ENCODE measurements at regions not wholly inside any gene's neighbourhood (a gene's known extent, or its start where the extent isn't known, plus 50 kb on each side); places are given as distances from the start of the nearest gene placed in this dataset.
"Not testable (repeated sequence)": the region's sequence is repeated elsewhere in the genome, so short reads cannot be mapped to it uniquely, and the experiment has no call there.

- DNase-seq: no peak
These were observed 161.3 kb downstream of the RTL9 start for GRCh38 chrX:110519906-110520452.

DNA sequence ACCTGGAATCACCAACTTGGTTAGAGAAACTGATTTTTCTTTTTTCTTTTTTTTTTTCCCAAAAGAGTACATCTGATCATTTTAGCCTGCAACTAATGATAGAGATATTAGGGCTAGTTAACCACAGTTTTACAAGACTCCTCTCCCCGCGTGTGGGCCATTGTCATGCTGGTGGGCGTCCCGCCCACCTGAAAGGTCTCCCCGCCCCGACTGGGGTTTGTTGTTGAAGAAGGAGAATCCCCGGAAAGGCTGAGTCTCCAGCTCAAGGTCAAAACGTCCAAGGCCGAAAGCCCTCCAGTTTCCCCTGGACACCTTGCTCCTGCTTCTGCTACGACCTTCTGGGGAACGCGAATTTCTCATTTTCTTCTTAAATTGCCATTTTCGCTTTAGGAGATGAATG is 162.0 kb downstream of the RTL9 start:
- not testable (repeated sequence) for DNase-seq

DNA sequence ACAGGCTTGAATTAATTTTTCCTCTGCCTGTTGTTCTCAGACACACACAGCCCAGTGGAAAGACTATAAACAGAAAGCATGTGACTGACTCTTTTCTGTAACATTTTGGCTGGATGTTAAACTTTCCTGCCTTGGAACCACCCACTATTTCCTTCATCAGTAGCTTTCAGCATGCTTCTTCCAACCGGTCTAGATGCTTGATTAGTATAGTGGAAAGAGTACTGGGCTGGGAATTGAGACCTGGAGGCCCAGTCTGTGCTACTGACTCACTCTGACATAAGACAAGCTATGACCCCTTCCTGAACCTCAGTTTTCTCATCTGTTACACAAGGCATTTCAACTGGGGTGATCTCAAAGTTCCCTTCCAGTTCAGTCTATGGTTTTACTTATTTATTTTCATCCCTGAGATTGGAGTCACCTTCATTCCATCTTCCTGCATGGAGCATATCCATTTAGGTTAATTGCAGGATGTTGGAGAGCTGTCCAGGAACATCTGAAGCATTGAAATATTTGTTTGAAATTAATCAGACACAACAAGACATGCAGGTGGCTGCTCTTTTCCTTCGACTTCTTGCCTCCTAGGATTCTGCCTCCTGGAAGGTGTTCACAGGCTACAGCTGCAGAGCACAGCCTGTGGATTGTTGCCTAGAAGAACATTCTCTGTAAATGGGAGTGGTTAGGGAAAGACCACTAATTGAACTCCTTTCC is 173.4 kb downstream of the RTL9 start:
- no peak for DNase-seq

- no peak for DNase-seq
These were observed 173.9 kb downstream of the RTL9 start for GRCh38 chrX:110532581-110532931.

- DNase-seq: no peak
These were observed 178.2 kb downstream of the RTL9 start for GRCh38 chrX:110536816-110537215.

DNA sequence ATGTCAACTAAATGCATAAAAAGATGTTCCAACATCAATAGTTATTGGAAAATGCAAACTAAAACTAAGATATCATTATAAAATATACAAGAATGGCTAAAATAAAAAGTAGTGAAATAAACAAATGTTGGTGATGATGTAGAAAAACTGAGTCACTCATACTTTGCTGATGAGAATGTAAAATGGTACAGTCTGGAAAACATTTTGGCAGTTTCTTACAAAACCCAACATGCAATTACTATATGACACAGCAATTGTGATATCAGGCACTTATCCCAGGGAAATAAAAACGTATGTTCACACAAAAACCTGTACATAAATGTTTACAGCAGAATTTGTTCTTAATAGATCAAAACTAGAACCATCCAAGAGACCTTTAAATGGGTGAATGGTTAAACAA is 182.6 kb downstream of the RTL9 start:
- DNase-seq: no peak

DNA sequence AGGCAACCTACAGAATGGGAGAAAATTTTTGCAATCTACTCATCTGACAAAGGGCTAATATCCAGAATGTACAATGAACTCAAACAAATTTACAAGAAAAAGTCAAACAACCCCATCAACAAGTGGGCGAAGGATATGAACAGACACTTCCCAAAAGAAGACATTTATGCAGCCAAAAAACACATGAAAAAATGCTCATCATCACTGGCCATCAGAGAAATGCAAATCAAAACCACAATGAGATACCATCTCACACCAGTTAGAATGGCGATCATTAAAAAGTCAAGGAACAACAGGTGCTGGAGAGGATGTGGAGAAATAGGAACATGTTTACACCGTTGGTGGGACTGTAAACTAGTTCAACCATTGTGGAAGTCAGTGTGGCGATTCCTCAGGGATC is 192.2 kb downstream of the RTL9 start:
- not testable (repeated sequence) for DNase-seq

GRCh38 chrX:110557864-110558263 is 199.2 kb downstream of the RTL9 start:
- no peak for DNase-seq

DNA sequence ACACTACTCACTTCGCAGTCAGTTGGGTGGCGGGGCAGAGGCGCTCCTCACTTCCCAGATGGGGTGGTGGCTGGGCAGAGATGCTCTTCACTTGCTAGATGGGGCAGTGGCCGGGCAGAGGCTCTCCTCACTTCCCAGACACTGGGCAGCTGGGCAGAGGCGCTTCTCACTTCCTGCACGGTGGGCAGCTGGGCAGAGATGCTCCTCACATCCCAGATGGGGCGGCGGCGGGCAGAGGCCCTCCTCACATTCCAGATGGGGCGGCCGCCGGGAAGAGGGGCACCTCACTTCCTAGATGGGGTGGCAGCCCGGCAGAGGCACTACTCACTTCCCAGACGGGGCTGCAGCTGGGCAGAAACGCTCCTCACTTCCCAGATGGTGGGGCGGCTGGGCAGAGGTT is 199.8 kb downstream of the RTL9 start:
- no peak for DNase-seq

DNA sequence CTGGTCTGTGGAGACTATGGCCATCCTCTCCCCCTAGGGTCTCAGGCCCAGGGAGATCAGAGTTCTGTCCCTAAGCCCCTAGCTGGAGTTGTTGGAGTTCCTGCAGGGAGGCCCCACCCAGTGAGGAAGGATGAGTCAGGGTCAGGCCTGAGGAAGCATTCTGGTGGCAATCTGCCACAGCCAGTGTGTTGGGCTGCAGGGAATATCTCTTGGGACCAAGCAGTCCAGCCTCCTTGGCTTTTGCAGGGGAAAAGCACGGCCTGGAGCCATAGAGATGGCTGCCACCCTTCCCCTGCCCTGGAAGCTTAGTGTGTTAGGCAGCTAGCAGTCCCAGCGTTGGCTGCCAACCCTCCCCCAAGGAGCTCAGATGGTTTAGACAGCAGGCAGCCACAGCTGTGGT is 202.4 kb downstream of the RTL9 start:
- no peak for DNase-seq

- DNase-seq: no peak
These were observed 204.6 kb downstream of the RTL9 start for GRCh38 chrX:110563282-110563681.

DNA sequence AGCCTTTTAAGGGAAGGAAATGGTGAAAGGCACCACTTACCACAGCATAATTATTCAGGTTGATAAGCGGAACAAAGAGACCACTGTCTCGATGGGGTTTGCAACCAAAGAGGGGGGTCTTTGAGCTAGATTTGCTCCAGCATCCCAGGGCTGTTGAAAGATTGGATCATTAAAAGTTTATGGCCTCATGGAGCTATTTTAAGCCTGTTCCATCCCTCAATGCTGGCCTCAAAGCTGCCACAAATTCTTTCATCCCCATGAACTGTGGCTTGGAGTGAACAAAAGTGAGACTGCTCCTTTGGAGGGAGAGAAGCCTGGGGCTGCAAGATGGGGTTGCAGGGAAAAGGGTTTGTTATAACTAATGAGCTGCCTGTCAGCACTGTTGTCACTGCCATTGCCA is 209.8 kb downstream of the RTL9 start:
- no peak for DNase-seq

DNA sequence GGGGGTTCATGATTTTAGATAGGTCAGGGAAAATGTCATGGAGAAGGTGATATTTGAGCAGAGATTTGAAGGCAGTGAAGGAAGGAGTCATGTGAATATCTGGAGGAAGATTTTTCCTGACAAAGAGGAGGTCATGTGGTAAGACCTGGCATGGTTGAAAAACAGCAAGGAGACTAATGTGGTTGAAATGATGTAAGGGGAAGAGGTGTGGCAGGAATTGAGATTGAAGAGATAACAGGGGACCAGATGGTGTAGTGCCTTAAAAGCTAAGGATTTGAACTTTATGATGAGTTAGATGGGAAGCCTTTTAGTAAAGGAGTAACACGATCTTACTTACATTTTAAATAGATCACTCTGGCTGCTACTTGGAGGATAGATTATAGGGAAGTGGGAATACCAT is 210.9 kb downstream of the RTL9 start:
- DNase-seq: no peak

DNA sequence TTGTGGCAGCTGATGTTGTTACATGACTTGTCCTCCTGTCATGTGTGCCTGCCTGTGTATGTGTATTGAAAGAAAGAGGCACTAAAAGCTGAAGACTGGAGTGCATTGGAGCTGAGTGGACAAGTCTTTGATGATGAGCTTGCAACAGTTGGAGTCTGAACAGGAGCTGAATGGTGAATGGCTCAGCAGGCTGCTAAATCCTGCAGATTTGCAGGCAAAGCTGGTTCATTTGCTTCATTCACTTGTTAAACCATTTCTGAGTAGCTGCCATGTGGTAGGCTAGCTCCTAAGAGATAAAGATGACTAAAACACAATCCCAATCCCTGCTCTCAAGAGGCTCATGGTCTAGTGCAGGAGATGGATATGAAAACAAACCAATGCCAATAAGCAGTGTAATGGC is 217.3 kb downstream of the CHRDL1 start:
- no peak for DNase-seq

GRCh38 chrX:110584083-110584482 is 211.5 kb downstream of the CHRDL1 start:
- DNase-seq: no peak

DNA sequence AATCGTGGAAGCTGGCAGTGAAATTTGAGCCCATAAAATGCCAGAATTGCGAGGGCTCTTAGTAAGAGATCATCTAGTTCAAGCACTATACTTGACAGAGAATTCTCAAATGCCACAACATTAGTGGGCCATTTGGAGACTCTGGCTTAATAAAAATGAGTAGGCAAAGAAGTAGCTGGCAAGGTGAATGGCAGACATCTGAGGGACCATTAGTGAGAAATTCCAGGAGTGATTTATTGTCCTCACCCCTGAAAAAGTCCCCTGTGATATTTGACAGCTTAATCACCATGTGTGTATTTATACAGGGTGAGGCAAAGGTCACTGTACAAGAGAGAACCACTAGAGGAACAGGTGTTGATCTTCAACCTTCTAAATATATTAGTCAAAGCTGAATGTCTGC is 207.5 kb downstream of the CHRDL1 start:
- no peak for DNase-seq

DNA sequence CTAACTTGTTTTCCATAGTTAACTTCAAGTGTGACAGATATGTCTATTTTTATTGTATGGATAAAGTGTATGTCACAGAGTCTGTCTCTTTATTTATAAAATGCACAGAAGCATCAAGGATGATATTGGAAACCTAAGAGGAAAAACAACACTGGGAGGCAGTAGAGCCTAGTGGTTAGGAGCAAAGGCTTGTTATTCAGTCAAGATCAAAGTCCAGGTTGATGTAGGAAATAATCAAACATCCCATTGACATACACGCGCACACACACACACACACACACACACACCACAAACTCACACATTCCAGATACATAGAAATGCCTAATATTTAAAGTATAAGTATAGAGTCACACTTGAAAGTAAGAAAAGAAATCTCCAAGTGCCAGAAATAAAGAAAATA is 206.8 kb downstream of the CHRDL1 start:
- DNase-seq: no peak

DNA sequence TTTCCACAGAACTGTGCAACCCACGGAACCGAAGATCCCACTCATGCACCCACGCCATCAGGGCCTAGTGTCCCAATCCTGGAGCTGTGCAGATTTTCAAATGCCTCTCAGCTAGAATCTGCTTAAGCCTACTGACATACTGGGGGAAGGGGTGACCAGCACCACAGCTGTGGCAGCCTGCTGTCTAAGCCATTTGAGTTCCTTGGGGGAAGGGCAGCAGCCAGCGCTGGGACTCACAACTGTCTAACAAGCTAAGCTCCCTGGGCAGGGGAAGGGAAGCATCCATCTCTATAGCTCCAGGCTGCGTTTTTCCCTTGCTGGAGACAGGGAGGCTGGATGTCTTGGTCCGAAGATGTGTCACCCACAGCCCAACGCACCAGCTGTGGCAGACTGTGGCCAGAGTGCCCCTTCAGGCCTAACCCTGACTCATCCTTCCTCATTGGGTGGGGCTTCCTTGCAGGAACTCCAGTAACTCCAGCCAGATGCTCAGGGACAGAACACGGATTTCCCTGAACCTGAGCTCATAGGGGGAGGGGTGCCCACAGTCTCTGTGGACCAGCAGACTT is 194.8 kb downstream of the CHRDL1 start:
- no peak for DNase-seq

- DNase-seq: no peak
These were observed 181.0 kb downstream of the CHRDL1 start for GRCh38 chrX:110614596-110614995.
